A673 (cell line): ENCODE measurements at regions not wholly inside any gene's neighbourhood (a gene's known extent, or its start where the extent isn't known, plus 50 kb on each side); places are given as distances from the start of the nearest gene placed in this dataset.

Experiments
- BruUV-seq: library from RNA; stranded (reverse); fragments of 400-500 nt; replicated peaks from 2 replicates; lab custom pipeline; 2021; lab: Mats Ljungman, UMichigan
- CTCF ChIA-PET: fragments of 300-600 bp; sonication (Branson Sonifier 250); formaldehyde crosslinking; loops from one replicate; lab custom pipeline; 2022; ENCODE audit warnings: antibody characterized with exemption; lab: Charles Lee
- POLR2A ChIA-PET: fragments of 300-600 bp; sonication (Branson Sonifier 250); formaldehyde crosslinking; loops from one replicate; lab custom pipeline; 2022; ENCODE audit warnings: antibody characterized with exemption; ENCODE audit not compliant: low non-redundant PET; lab: Charles Lee
- DNase-seq: peaks from one replicate; pipeline ENCODE4 v3.0.0-alpha.2; 2015; ENCODE audit warnings: low spot score
- H3K27ac ChIP-seq: fragments of 200-600 bp; sonication (generic); 2 replicates; pipeline ENCODE4 v1.5.1; 2016; ENCODE audit warnings: mixed run types, low read depth, mild to moderate bottlenecking, mixed read lengths, antibody characterized with exemption, low read length; ENCODE audit not compliant: poor library complexity, severe bottlenecking
- H3K27me3 ChIP-seq: fragments of 200-600 bp; sonication (generic); replicated peaks from 2 replicates; pipeline ENCODE4 v1.6.1; 2017; ENCODE audit warnings: mixed run types, low read depth, mild to moderate bottlenecking, mixed read lengths, antibody characterized with exemption, low read length; ENCODE audit not compliant: insufficient read depth, poor library complexity
- H3K36me3 ChIP-seq: fragments of 200-600 bp; sonication (generic); 2 replicates; pipeline ENCODE4 v1.6.1; 2016; ENCODE audit warnings: mixed run types, mild to moderate bottlenecking, mixed read lengths, antibody characterized with exemption, low read length; ENCODE audit not compliant: insufficient read depth, poor library complexity, severe bottlenecking
- H3K4me1 ChIP-seq: fragments of 200-600 bp; sonication (generic); 2 replicates; pipeline ENCODE4 v1.6.1; 2017; ENCODE audit warnings: mixed run types, mild to moderate bottlenecking, mixed read lengths, antibody characterized with exemption, low read length; ENCODE audit not compliant: insufficient read depth, poor library complexity, severe bottlenecking
- H3K4me3 ChIP-seq: fragments of 200-600 bp; sonication (generic); 2 replicates; pipeline ENCODE4 v1.5.1; 2016; ENCODE audit warnings: low read depth, mixed run types, mild to moderate bottlenecking, mixed read lengths, low read length; ENCODE audit not compliant: poor library complexity, severe bottlenecking
- H3K9me3 ChIP-seq: fragments of 200-600 bp; sonication (generic); 2 replicates; pipeline ENCODE4 v1.6.1; 2016; ENCODE audit warnings: mixed run types, low read depth, mild to moderate bottlenecking, mixed read lengths, antibody characterized with exemption, low read length; ENCODE audit not compliant: poor library complexity, severe bottlenecking
- EZH2 ChIP-seq: fragments of 200-600 bp; sonication (generic); IDR thresholded peaks from 2 replicates; pipeline ENCODE4 v1.6.1; 2017; ENCODE audit warnings: borderline replicate concordance, low read depth, mild to moderate bottlenecking, mixed read lengths, antibody characterized with exemption, low read length; ENCODE audit not compliant: poor library complexity, severe bottlenecking
- intact Hi-C: fragments of 100-400 bp; cut with micrococcal nuclease; formaldehyde crosslinking; loops from one replicate; pipeline ENCODE4 v1.10.0; 2022; ENCODE audit not compliant: unreplicated experiment
- TF ChIP-seq, protein P1 (sequence below): fragments of 300-800, 200-600 bp; sonication (generic); conservative IDR thresholded peaks from 2 replicates; pipeline ENCODE4 v1.5.1; 2017; ENCODE audit warnings: low read depth, mild to moderate bottlenecking, antibody characterized with exemption, low read length, moderate library complexity, mixed read lengths

- no TSS peak for BruUV-seq
- no peak overlapping the region for H3K27ac ChIP-seq
- H3K4me3 ChIP-seq, result no peak overlapping the region
- POLR2A ChIA-PET, result no interaction called here
- H3K36me3 ChIP-seq, result no peaks in the 10 kb centered on the region
- H3K4me1 ChIP-seq, result no peaks in the 10 kb centered on the region
- CTCF ChIA-PET, result no interaction called here
- DNase-seq, result no peak
- H3K9me3 ChIP-seq, result no peaks in the 10 kb centered on the region
- TF ChIP-seq, protein P1, sequence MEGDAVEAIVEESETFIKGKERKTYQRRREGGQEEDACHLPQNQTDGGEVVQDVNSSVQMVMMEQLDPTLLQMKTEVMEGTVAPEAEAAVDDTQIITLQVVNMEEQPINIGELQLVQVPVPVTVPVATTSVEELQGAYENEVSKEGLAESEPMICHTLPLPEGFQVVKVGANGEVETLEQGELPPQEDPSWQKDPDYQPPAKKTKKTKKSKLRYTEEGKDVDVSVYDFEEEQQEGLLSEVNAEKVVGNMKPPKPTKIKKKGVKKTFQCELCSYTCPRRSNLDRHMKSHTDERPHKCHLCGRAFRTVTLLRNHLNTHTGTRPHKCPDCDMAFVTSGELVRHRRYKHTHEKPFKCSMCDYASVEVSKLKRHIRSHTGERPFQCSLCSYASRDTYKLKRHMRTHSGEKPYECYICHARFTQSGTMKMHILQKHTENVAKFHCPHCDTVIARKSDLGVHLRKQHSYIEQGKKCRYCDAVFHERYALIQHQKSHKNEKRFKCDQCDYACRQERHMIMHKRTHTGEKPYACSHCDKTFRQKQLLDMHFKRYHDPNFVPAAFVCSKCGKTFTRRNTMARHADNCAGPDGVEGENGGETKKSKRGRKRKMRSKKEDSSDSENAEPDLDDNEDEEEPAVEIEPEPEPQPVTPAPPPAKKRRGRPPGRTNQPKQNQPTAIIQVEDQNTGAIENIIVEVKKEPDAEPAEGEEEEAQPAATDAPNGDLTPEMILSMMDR, result no peak
- TF ChIP-seq EZH2, result no peak
- intact Hi-C loops, result no loop called here
- no peaks in the 10 kb centered on the region for H3K27me3 ChIP-seq
Measured at GRCh38 chr4:135194477-135194876, 992.9 kb upstream of the PABPC4L start.

DNA sequence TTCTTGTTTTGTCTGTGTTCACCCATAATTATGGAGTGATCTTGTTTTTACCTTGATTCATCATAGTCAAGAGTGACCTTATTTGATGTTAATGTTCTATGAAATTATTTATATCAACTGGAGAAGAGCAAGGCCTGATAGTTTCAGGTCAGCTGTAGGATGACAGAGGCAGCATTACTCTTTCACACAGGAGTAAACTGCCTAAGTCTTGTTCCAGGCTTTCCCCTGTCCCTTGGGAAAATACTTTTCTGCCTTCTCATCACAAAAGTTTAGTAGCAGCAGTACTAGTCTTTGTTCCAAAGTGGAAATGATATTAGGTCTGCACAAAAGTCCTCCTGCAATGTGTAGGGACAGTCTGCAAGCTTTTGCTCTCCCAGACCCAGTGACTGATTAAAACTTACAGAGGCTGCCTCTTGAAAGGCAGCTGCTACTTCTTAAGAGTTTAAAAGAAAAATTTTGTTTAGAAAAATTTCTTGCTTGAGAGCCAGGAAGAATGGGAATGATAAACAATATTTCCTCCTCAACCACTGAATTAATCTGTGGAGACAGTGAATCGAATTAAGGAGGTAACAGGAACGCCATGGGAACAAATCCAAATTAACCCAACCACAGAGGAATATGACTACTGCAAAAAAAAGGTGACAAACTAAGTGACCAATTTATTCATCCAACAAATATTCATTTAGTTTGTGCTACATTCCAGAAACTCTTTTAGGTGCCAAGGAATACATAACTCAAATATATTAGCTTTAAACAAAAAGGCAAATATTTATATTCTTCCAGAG is 991.4 kb upstream of the PABPC4L start:
- Histone ChIP-seq H3K4me3 (no peak overlapping the region), H3K9me3 (no peaks in the 10 kb centered on the region), H3K27me3 (no peaks in the 10 kb centered on the region), H3K4me1 (no peaks in the 10 kb centered on the region), H3K27ac (no peak overlapping the region), H3K36me3 (no peaks in the 10 kb centered on the region)
- BruUV-seq, result no TSS peak
- POLR2A ChIA-PET, result no interaction called here
- no peak for DNase-seq
- intact Hi-C loops, result no loop called here
- TF ChIP-seq, protein P1, result no peak
- no peak for TF ChIP-seq EZH2
- CTCF ChIA-PET, result no interaction called here

DNA sequence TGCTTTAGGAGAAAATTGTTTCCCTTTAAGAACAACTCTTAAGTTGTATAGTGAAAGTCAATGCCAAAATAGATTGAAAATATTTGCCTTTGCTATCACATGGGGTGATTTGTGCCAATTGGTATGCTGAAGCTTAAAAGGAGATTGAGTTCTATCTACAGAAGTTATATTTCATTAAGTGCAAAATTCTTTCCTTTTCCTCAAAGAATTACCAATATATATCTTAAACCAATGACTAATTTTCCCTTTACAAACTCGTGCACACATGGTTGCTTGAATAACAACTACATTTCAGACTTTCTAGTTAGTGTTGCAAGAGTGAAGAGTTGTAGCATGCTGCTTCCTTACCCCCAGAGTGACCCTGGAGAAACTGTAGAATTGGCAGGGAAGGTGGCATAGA is 990.0 kb upstream of the PABPC4L start:
- CTCF ChIA-PET, result no interaction called here
- no peaks in the 10 kb centered on the region for H3K27me3 ChIP-seq
- no peak for TF ChIP-seq EZH2
- intact Hi-C loops, result no loop called here
- no TSS peak for BruUV-seq
- POLR2A ChIA-PET, result no interaction called here
- H3K9me3 ChIP-seq, result no peaks in the 10 kb centered on the region
- DNase-seq, result no peak
- no peak overlapping the region for H3K27ac ChIP-seq
- H3K4me1 ChIP-seq, result no peaks in the 10 kb centered on the region
- no peaks in the 10 kb centered on the region for H3K36me3 ChIP-seq
- no peak overlapping the region for H3K4me3 ChIP-seq

DNA sequence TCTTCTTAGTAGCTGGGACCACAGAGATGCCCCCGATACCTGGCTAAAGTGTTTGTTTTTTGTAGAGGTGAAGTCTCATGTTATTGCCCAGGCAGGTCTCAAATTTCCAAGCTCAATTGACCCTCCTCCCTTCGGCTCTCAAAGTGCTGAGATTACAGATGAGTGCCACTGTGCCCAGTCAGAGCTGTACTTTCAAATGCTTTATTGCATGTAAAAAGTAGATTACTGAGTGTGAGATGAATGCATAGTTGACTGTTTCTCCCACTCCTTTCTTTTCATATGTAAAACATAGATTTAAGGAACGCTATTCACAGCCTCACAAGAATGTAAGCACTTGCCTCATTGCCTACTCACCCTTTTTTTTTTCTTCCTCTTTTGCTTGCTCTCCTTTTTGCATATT is 984.4 kb upstream of the PABPC4L start:
- intact Hi-C loops, result no loop called here
- no peak for DNase-seq
- Histone ChIP-seq H3K9me3 (no peaks in the 10 kb centered on the region), H3K27ac (no peak overlapping the region), H3K4me1 (no peaks in the 10 kb centered on the region), H3K36me3 (no peaks in the 10 kb centered on the region), H3K27me3 (no peaks in the 10 kb centered on the region), H3K4me3 (no peak overlapping the region)
- BruUV-seq, result no TSS peak
- TF ChIP-seq, protein P1, result no peak
- TF ChIP-seq EZH2, result no peak
- CTCF ChIA-PET, result no interaction called here
- POLR2A ChIA-PET, result no interaction called here
